GM19324 (cell line): ENCODE measurements at regions not wholly inside any gene's neighbourhood (a gene's known extent, or its start where the extent isn't known, plus 50 kb on each side); places are given as distances from the start of the nearest gene placed in this dataset.
"Not testable (repeated sequence)": the region's sequence is repeated elsewhere in the genome, so short reads cannot be mapped to it uniquely, and the experiment has no call there.

ENCODE experiments used
- ATAC-seq: cut with Tn5 transposase; IDR thresholded peaks from one replicate; pipeline ENCODE4 v1.9.1; 2021; ENCODE audit warnings: mild to moderate bottlenecking, moderate library complexity; ENCODE audit not compliant: unreplicated experiment, low FRiP score

DNA sequence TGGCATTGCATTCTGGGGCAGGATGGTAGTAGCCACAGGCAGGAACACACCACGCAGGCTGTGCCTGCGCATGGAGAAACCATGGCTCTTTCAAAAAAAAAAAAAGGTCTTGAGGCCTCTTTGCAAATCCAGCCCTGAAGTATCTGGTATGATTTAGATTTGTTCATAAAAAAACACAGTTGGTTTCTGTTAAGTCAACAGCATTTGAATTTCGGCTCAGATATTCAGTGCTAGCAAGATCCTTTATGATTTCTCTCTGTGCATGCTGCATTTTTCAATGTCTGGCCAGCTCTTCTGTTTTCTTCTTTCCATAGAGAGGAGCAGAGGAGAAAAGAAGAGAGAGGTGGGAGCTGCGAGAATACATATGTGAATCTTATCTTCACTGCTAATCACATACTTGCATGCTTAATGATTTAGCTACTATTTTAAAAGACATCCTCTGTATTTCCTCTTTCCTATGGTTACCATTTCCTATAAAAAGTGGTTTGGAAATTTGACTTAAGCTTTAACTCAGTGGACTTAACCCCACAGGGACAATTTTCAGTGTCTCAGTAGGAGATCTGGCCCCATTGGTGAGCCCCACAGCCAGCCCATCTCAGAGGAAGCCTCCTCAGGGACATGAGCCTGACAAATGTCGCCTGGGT is 214.3 kb upstream of the APCDD1 start:
- no peak for ATAC-seq

- ATAC-seq, result no peak
These were observed 213.5 kb upstream of the APCDD1 start for GRCh38 chr18:10240973-10241372.

DNA sequence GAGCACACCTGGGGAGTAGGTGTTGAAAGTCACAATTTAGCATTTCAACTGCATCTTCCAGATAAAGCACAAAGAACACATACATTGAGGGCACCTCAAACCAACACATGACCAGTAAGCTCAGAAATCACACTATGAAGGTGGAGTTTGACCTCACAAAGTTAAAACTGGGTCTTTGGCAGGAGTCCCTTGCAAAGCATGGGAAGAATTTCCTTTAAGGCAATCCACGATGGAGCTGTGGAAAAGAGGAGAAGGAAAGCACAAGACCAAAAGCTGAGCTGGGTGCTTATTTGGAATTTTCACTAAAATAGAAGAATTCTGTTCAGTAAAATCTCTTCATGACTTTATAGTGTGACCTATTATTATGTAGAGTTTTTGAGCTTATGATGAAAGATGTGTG is 212.9 kb upstream of the APCDD1 start:
- ATAC-seq, result no peak

DNA sequence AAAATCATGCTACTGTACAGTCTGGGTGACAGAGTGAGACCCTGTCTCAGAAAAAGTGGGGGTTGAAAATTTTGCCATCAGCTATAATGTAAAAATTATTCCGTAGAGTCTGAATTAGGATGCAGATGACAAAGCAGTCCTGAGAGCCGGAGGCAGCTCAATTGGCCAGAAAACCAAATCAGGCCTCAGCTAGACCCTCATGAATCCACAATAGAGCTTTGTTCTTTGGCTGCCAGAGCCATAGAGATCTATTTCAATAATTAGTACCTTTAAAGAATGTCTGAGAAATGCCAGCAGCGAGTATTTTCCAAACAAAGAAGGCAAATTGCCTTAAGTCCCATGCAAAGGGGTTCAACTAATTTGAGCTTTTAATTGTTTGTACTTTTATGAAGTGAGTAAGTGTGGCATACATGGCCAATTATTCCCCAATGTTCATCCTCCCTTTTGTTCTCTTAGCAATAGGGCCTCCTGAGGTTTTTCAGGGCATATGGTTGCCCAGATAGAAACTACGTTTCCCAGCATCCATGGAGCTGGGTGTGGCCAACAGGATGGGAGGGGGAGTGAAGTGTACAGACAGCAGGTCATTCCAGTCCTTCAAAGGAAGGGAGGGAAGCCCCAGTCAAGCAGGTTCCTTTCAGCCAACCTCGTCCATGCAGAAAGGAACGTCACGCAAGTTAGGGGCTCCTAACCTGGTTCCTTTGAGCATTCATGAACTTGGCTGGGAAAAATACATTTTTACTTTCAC is 211.3 kb upstream of the APCDD1 start:
- no peak for ATAC-seq

DNA sequence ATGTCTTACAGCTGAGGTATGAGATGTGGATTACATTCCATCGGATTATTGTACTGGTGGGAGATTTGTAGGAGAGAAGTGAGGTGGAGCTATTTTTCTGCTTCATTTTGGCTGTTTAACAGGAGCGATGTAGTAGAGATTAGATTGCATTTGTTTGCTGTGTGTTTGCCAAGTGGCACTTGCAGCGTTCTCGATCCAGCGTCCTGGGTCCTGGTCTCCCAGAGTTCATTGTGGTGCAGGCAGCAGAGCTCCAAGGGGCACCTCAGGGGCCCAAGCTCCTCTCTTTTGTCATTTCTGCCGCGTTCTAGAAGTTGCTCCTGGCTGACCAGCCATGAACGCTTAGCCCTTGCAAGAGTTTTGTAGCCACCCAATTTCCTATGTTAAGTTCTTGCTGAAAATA is 210.1 kb upstream of the APCDD1 start:
- ATAC-seq, result no peak

DNA sequence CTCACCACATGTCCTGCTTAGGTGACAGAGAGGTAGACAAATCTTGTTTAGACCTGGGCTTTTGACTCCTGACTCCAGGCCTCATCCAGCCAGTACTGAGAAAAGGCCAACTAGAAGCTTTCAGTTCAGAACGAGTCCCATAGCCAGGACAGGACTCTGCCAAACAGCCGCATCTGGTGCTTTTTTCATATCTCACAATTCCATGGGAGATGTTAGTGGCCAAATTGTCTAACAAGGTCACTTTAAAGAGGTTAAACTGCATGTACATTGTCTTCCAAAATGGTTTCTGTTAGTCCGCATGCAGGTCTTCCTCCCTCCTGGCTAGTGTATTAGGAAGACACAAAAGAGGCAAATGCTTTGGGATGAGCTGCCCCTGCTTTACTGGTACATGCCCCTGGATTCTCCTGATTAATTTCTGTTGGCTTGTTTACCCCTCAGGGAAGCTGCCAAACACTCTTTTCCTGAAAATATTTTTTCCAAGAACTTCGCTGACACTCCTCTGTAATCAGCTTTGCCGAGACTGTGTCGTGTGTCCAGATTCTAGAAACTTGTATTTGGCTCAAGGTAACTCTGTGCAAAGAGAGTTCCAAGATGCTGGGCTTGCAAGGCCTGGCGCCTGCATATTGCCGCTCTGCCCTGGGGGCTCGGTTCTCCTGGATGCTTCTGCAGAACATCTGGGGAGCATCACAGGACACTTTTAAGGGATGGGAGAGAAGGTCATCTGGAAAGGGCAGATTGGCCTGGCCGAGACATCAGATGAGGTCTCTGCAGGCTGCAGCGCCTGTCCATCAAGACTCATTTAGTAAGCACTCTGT is 209.2 kb upstream of the APCDD1 start:
- ATAC-seq, result no peak

DNA sequence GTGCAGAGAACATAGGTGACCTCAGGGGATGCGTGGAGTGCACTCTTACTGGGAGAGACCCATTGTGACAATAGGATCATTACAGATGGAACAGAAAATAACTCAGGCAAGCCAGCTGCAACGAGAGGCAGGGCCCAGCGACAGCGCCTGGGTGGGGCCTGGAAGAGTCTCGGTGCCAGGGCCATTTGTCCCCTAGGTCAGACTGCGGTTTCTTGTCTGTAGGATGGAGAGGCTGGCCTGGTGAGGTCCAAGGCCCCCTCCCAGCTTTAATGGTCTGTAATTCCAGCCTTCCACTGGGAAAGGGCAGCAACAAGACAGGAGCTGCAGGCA is 208.6 kb upstream of the APCDD1 start:
- no peak for ATAC-seq

GRCh38 chr18:10247021-10247741 is 207.3 kb upstream of the APCDD1 start:
- no peak for ATAC-seq

DNA sequence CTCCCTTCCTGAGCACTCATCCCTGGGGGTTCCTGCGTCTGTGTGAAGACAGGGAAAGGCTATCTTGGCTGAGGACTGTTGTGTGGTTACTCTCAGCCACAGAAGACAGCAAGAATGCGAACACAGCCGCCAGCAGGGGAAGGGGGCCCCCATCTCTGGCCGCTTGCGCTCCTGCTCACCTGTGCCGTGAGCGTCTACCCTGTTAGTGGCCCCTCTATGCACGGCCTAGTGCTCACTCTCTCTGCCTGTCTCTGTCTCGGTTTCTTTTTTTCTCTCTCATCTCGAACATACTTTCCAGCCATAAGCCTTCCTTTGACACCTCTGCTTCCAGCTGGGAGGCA is 206.7 kb upstream of the APCDD1 start:
- no peak for ATAC-seq

GRCh38 chr18:10248738-10249137 is 205.7 kb upstream of the APCDD1 start:
- no peak for ATAC-seq

GRCh38 chr18:10249270-10249669 is 205.2 kb upstream of the APCDD1 start:
- no peak for ATAC-seq

- ATAC-seq, result no peak
These were observed 204.6 kb upstream of the APCDD1 start for GRCh38 chr18:10249801-10250200.

- ATAC-seq, result no peak
These were observed 201.9 kb upstream of the APCDD1 start for GRCh38 chr18:10252494-10252893.

DNA sequence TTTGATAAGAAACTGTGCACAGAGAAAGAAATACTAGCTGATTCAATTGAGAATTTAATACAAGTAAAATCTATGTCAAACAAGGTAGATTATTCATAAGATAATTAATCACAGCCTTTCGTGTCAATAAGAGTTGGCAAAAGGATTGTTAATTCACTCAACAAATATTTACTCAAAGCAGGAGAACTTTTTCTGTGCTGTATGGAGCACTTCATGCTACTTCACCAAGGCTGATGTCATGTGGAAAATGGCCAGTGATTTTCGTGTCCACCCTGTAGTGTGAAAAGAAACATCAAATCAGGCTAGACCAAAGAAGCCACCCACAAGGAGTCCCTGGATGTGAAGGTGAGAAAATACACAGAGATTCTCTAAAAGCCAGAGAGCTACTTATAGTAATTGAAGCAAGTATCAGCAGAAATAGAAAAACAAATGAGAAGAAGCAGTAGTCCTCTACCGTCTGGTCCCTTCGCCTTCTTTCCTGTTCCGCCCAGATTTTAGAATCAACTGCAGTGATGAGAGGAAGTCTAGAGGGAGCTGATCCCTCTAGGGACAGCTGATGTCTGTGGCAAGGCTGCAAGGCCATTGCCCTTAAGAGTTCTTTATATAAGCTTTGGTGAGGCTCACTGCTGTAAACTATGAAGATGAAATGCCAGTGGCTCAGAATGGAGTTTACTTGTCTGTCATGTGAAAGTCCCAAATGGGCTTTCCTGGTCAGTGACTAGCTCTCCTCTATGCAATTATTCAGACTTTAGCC is 201.3 kb upstream of the APCDD1 start:
- ATAC-seq, result no peak

- not testable (repeated sequence) for ATAC-seq
These were observed 198.2 kb upstream of the APCDD1 start for GRCh38 chr18:10256276-10256675.

DNA sequence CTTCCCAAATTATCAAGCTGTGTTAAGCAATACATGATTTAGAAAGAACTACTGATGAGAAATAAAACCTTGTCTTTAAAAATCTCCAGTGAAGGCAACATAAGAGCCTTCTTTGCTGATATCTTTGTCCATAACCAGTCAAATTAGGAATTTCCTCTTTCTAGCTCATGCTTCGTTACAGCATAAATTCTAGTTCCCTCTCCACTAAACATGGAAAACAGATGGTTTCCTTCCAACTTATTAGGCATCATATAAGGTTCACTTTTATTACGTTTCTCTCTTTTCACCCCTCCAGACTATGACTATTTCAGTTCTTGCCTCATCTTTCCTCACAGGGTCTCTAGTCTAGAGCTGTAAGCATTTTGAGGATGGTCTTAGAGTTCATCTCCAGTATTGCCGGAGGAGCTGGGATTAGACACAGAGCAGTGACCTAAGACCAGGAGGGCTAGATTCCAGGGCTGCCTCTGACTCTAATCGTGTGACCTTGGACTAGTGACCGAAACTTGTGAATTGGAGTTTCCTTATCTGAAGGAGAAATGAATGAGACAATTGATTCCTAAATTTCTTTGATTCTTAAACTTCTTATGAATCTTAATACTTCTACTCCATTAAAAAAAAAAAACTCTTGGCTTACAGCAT is 195.5 kb upstream of the APCDD1 start:
- no peak for ATAC-seq

DNA sequence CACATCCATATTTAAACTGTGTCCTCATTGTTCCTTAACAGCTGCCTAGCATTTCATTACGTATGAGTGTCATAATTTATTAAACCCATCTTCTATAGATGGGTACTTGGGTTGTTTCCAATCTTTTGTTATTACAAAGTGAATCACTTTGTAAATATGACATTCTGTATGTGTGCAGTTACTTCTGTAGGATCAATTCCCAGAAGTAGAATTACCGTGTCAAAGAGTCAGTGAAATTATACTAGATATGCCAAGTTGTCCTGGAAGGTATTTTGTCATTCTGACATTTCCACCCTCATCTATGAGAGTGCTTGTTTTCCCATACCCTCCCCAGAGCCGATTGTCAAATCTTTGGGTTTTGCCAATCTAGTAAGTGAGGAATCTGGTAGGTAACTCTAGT is 194.5 kb upstream of the APCDD1 start:
- ATAC-seq, result no peak

- no peak for ATAC-seq
These were observed 192.8 kb upstream of the APCDD1 start for GRCh38 chr18:10261344-10262276.

- ATAC-seq, result no peak
These were observed 191.9 kb upstream of the APCDD1 start for GRCh38 chr18:10262566-10262965.
